Loucy (cell line): ENCODE measurements at regions not wholly inside any gene's neighbourhood (a gene's known extent, or its start where the extent isn't known, plus 50 kb on each side); places are given as distances from the start of the nearest gene placed in this dataset.
"Not testable (repeated sequence)": the region's sequence is repeated elsewhere in the genome, so short reads cannot be mapped to it uniquely, and the experiment has no call there.

Experiments used
- CTCF ChIP-seq: fragments of 200-600 bp; sonication (generic); conservative IDR thresholded peaks from 2 replicates; pipeline ENCODE4 v1.5.1; 2014; ENCODE audit warnings: mild to moderate bottlenecking, antibody characterized with exemption, low read length
- EZH2phosphoT487 ChIP-seq: fragments of 200-600 bp; IDR thresholded peaks from 2 replicates; pipeline ENCODE4 v1.6.1; 2018; ENCODE audit warnings: antibody characterized with exemption, mild to moderate bottlenecking, moderate library complexity, borderline replicate concordance

GRCh38 chr2:89177004-89177403 lies 485.5 kb downstream of the RPIA start:
- TF ChIP-seq CTCF, EZH2phosphoT487: not testable (repeated sequence)
